A549 (cell line): ENCODE measurements at regions not wholly inside any gene's neighbourhood (a gene's known extent, or its start where the extent isn't known, plus 50 kb on each side); places are given as distances from the start of the nearest gene placed in this dataset.

Experiments used
- ATAC-seq, 2 experiments: fragments of 200-7000 bp in 1 of 2; fragments of >200 bp in 1 of 2; cut with Nextera tagmentation in 1 of 2; cut with Tn5 transposase in 1 of 2; 3 replicates each; pipeline versions ENCODE4 v1.8.0 to v1.9.1; 2018 to 2020; ENCODE audit warnings: mild to moderate bottlenecking in 1 of 2, moderate library complexity in 1 of 2
- CTCF ChIA-PET: fragments of 300-600 bp; sonication (Branson Sonifier 250); formaldehyde crosslinking; extraction: SDS; loops from one replicate; lab custom pipeline; 2021; ENCODE audit warnings: antibody characterized with exemption, inconsistent platforms; lab: Yijun Ruan, JAX
- POLR2A ChIA-PET: fragments of 350-600 bp; formaldehyde crosslinking; extraction: SDS; loops from one replicate; lab custom pipeline; 2021; ENCODE audit warnings: antibody characterized with exemption, inconsistent platforms; lab: Yijun Ruan, JAX
- DNase-seq, 2 experiments: peaks; one replicate each; pipeline versions ENCODE4 v3.0.0 to v3.0.0-alpha.2; 2011 to 2016; ENCODE audit warnings: low read depth in 1 of 2, low spot score in 1 of 2
- FAIRE-seq: peaks from 2 replicates; lab custom pipeline; 2011; peaks lifted over from hg19 to GRCh38; lab: Jason Lieb, UNC
- H3K27ac ChIP-seq, 2 experiments: fragments of >200 bp; sonication (Bioruptor Twin); formaldehyde crosslinking; 3 replicates each; pipeline ENCODE4 v1.5.1; 2016 to 2017
- H3K4me1 ChIP-seq: fragments of >200 bp; sonication (Bioruptor Twin); formaldehyde crosslinking; 3 replicates; pipeline ENCODE4 v1.6.1; 2016
- H3K4me2 ChIP-seq: fragments of >200 bp; sonication (Bioruptor Twin); formaldehyde crosslinking; 3 replicates; pipeline ENCODE4 v1.6.1; 2016
- H3K4me3 ChIP-seq: fragments of >200 bp; sonication (Bioruptor Twin); formaldehyde crosslinking; 3 replicates; pipeline ENCODE4 v1.5.1; 2016
- H3K9me3 ChIP-seq: fragments of >200 bp; sonication (Bioruptor Twin); formaldehyde crosslinking; 3 replicates; pipeline ENCODE4 v1.6.1; 2016
- BHLHE40 ChIP-seq: IDR thresholded peaks from 2 replicates; pipeline ENCODE4 v1.6.1; 2012; ENCODE audit warnings: low read depth, low read length, inconsistent platforms
- CHD2 ChIP-seq: fragments of 150-350 bp; IDR thresholded peaks from 2 replicates; pipeline ENCODE4 v1.6.1; 2014; ENCODE audit warnings: low read length; ENCODE audit not compliant: partially characterized antibody
- FOSB ChIP-seq: fragments of 250-450 bp; sonication (Bioruptor Pico); IDR thresholded peaks from 2 replicates; pipeline ENCODE4 v1.5.0; 2020; ENCODE audit warnings: mild to moderate bottlenecking, moderate library complexity
- FOSL2 ChIP-seq, 2 experiments: fragments of 450-650 bp in 1 of 2; fragments of >200 bp in 1 of 2; sonication (Bioruptor Twin) in 1 of 2; formaldehyde crosslinking; IDR thresholded peaks; 2 replicates each; pipeline versions ENCODE4 v1.5.0 to v1.6.1; 2016 to 2020; ENCODE audit warnings: mild to moderate bottlenecking in 1 of 2, moderate library complexity in 1 of 2
- FOXS1 ChIP-seq: fragments of 250-450 bp; sonication (Bioruptor Pico); IDR thresholded peaks from 2 replicates; pipeline ENCODE4 v1.5.0; 2020; ENCODE audit warnings: mild to moderate bottlenecking, moderate library complexity
- HDAC2 ChIP-seq: fragments of 200-600 bp; sonication (generic); IDR thresholded peaks from 2 replicates; pipeline ENCODE4 v1.6.1; 2016
- HEYL ChIP-seq: fragments of 250-450 bp; sonication (Bioruptor Pico); IDR thresholded peaks from 2 replicates; pipeline ENCODE4 v1.8.0; 2021; ENCODE audit warnings: mild to moderate bottlenecking, moderate library complexity
- HOXA7 ChIP-seq: fragments of 250-450 bp; sonication (Bioruptor Pico); IDR thresholded peaks from 2 replicates; pipeline ENCODE4 v1.5.0; 2020; ENCODE audit warnings: mild to moderate bottlenecking, moderate library complexity
- HOXB13 ChIP-seq: fragments of 250-450 bp; sonication (Bioruptor Pico); IDR thresholded peaks from 2 replicates; pipeline ENCODE4 v1.5.0; 2020; ENCODE audit warnings: low read depth, mild to moderate bottlenecking, moderate library complexity
- JUNB ChIP-seq: fragments of >200 bp; sonication (Bioruptor Twin); formaldehyde crosslinking; IDR thresholded peaks from 2 replicates; pipeline ENCODE4 v1.6.1; 2016
- MAZ ChIP-seq: fragments of 150-350 bp; IDR thresholded peaks from 2 replicates; pipeline ENCODE4 v1.6.1; 2014; ENCODE audit warnings: antibody characterized with exemption, low read depth, low read length, borderline replicate concordance
- MYC ChIP-seq: IDR thresholded peaks from 2 replicates; pipeline ENCODE4 v1.6.1; 2012; ENCODE audit warnings: mild to moderate bottlenecking, inconsistent platforms, low read length, improper control_type of control experiment, borderline replicate concordance
- NPAS2 ChIP-seq: fragments of 250-450 bp; sonication (Bioruptor Pico); IDR thresholded peaks from 2 replicates; pipeline ENCODE4 v1.8.0; 2022; ENCODE audit warnings: mild to moderate bottlenecking, moderate library complexity, borderline replicate concordance
- NR3C1 ChIP-seq: fragments of >200 bp; sonication (Bioruptor Twin); formaldehyde crosslinking; IDR thresholded peaks from 3 replicates; pipeline ENCODE4 v1.6.1; 2017
- PBX3 ChIP-seq: IDR thresholded peaks from 2 replicates; pipeline ENCODE4 v1.6.1; 2012
- POLR2AphosphoS2 ChIP-seq: conservative IDR thresholded peaks from 2 replicates; pipeline ENCODE4 v1.6.1; 2012; ENCODE audit warnings: low read length, improper control_type of control experiment, inconsistent platforms
- RARB ChIP-seq: fragments of 250-450 bp; sonication (Bioruptor Pico); IDR thresholded peaks from 2 replicates; pipeline ENCODE4 v1.8.0; 2021; ENCODE audit warnings: mild to moderate bottlenecking, moderate library complexity
- RCOR1 ChIP-seq: fragments of 150-350 bp; IDR thresholded peaks from 2 replicates; pipeline ENCODE4 v1.6.1; 2014; ENCODE audit warnings: antibody characterized with exemption, low read length, low read depth
- RFX5 ChIP-seq: fragments of 450-650 bp; IDR thresholded peaks from 2 replicates; pipeline ENCODE4 v1.7.1; 2014; ENCODE audit warnings: antibody characterized with exemption, mild to moderate bottlenecking, moderate library complexity
- RNF2 ChIP-seq: fragments of 200-600 bp; sonication (generic); IDR thresholded peaks from 2 replicates; pipeline ENCODE4 v1.6.1; 2016; ENCODE audit warnings: low read depth, mild to moderate bottlenecking, antibody characterized with exemption, moderate library complexity, borderline replicate concordance
- SREBF2 ChIP-seq: fragments of 450-650 bp; IDR thresholded peaks from 2 replicates; pipeline ENCODE4 v1.6.1; 2014; ENCODE audit warnings: mild to moderate bottlenecking, moderate library complexity
- TP53 ChIP-seq: fragments of 250-450 bp; sonication (Bioruptor Pico); IDR thresholded peaks from 2 replicates; pipeline ENCODE4 v1.5.0; 2021; ENCODE audit warnings: mild to moderate bottlenecking, moderate library complexity
- ZC3H11A ChIP-seq: fragments of 450-650 bp; IDR thresholded peaks from 2 replicates; pipeline ENCODE4 v1.6.1; 2014; ENCODE audit warnings: antibody characterized with exemption, mild to moderate bottlenecking
- WGBS: methylation state at CpG from one replicate; pipeline ENCODE4 v1.1.6; 2017; ENCODE audit errors: missing lambda C conversion rate; 5-methylcytosine and 5-hydroxymethylcytosine counted together
- TF ChIP-seq, protein P1 (sequence below): fragments of >200 bp; sonication (Bioruptor Twin); formaldehyde crosslinking; IDR thresholded peaks from 3 replicates; pipeline ENCODE4 v1.5.1; 2016
- TF ChIP-seq, protein P2 (sequence below): fragments of 450-650 bp; IDR thresholded peaks from 2 replicates; pipeline ENCODE4 v1.6.1; 2014; ENCODE audit warnings: antibody characterized with exemption

DNA sequence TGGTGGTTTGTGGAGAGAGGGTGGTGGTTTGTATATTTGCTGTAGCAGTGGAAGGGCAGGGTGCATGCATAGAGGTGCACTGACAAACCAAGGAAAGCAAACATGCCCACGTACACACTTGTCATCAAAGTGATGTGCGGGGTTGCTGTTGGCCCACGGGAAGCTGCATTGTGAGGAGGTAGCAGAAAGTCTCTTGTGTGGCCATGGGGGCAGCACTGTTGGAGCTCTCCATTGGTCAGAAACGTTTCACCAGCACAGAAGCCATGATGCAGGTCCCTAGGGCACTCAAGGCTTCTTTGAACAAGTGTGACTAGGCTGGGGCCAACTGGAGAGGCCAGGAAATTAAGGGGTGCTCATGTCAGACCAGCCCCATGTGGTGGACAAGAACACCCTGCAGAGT lies 174.8 kb upstream of the KLF8 start:
- FAIRE-seq (no peak), ATAC-seq (no peak), DNase-seq (no peak)
- H3K27ac ChIP-seq = no peak overlapping the region
- no peak overlapping the region for H3K4me3 ChIP-seq
- WGBS = 31% methylated on average over 4 of the region's 4 CpGs
- no peak for TF ChIP-seq HOXB13 (CRISPR knock-in tag)
- no peak for TF ChIP-seq FOSB
- TF ChIP-seq HDAC2 = no peak
- no peak for TF ChIP-seq RCOR1
- no peak for TF ChIP-seq JUNB
- no peak for TF ChIP-seq RARB (CRISPR knock-in tag)
- no peaks in the 10 kb centered on the region for H3K4me1 ChIP-seq
- H3K9me3 ChIP-seq = no peaks in the 10 kb centered on the region
- ChIA-PET POLR2A (no interaction called here), CTCF (no interaction called here)
- no peak overlapping the region for H3K4me2 ChIP-seq

- no peaks in the 10 kb centered on the region for H3K9me3 ChIP-seq
- ChIA-PET CTCF (interaction anchor here (0.6 kb wide), 1 partner anchor 24 kb away, joined by 3 read pairs; no protein-coding TSS in a partner anchor), POLR2A (no interaction called here)
- ATAC-seq (no peak), FAIRE-seq (no peak), DNase-seq (no peak)
- no peaks in the 10 kb centered on the region for H3K4me1 ChIP-seq
- no peak overlapping the region for H3K4me3 ChIP-seq
- H3K4me2 ChIP-seq = no peak overlapping the region
- TF ChIP-seq HEYL (CRISPR knock-in tag) (no peak), TP53 (CRISPR knock-in tag) (no peak), JUNB (no peak), RFX5 (no peak), SREBF2 (no peak), HOXA7 (CRISPR knock-in tag) (no peak), MAZ (no peak), FOXS1 (CRISPR knock-in tag) (no peak), ZC3H11A (no peak), BHLHE40 (no peak), NR3C1 (no peak), RNF2 (no peak), POLR2AphosphoS2 (no peak), FOSL2 (IDR thresholded peaks at IDR 0.05) (no peak), FOSL2 (CRISPR knock-in tag; IDR thresholded peaks at IDR 0.05) (no peak), CHD2 (no peak), MYC (no peak), PBX3 (no peak), NPAS2 (no peak)
- TF ChIP-seq, protein P1, sequence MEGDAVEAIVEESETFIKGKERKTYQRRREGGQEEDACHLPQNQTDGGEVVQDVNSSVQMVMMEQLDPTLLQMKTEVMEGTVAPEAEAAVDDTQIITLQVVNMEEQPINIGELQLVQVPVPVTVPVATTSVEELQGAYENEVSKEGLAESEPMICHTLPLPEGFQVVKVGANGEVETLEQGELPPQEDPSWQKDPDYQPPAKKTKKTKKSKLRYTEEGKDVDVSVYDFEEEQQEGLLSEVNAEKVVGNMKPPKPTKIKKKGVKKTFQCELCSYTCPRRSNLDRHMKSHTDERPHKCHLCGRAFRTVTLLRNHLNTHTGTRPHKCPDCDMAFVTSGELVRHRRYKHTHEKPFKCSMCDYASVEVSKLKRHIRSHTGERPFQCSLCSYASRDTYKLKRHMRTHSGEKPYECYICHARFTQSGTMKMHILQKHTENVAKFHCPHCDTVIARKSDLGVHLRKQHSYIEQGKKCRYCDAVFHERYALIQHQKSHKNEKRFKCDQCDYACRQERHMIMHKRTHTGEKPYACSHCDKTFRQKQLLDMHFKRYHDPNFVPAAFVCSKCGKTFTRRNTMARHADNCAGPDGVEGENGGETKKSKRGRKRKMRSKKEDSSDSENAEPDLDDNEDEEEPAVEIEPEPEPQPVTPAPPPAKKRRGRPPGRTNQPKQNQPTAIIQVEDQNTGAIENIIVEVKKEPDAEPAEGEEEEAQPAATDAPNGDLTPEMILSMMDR = no peak
- TF ChIP-seq, protein P2, sequence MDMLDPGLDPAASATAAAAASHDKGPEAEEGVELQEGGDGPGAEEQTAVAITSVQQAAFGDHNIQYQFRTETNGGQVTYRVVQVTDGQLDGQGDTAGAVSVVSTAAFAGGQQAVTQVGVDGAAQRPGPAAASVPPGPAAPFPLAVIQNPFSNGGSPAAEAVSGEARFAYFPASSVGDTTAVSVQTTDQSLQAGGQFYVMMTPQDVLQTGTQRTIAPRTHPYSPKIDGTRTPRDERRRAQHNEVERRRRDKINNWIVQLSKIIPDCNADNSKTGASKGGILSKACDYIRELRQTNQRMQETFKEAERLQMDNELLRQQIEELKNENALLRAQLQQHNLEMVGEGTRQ = no peak
- WGBS = 0% methylated on average over 1 of the region's 2 CpGs
- H3K27ac ChIP-seq = no peak overlapping the region
Observed at GRCh38 chrX:56066016-56066415, 166.1 kb upstream of the KLF8 start.
